Epithelial cell of prostate (primary cell): ENCODE measurements at regions not wholly inside any gene's neighbourhood (a gene's known extent, or its start where the extent isn't known, plus 50 kb on each side); places are given as distances from the start of the nearest gene placed in this dataset.
A peak's percentile ranks its signal among the peaks of the same experiment; 100 is the strongest.
"Not testable (repeated sequence)": the region's sequence is repeated elsewhere in the genome, so short reads cannot be mapped to it uniquely, and the experiment has no call there.

Experiments used
- DNase-seq: peaks from one replicate; pipeline ENCODE4 v3.0.0-alpha.2; 2011; ENCODE audit warnings: low read depth, low spot score
- H3K27ac ChIP-seq: fragments of 450-650 bp; 2 replicates; pipeline ENCODE4 v1.5.1; 2017; ENCODE audit warnings: mild to moderate bottlenecking

DNA sequence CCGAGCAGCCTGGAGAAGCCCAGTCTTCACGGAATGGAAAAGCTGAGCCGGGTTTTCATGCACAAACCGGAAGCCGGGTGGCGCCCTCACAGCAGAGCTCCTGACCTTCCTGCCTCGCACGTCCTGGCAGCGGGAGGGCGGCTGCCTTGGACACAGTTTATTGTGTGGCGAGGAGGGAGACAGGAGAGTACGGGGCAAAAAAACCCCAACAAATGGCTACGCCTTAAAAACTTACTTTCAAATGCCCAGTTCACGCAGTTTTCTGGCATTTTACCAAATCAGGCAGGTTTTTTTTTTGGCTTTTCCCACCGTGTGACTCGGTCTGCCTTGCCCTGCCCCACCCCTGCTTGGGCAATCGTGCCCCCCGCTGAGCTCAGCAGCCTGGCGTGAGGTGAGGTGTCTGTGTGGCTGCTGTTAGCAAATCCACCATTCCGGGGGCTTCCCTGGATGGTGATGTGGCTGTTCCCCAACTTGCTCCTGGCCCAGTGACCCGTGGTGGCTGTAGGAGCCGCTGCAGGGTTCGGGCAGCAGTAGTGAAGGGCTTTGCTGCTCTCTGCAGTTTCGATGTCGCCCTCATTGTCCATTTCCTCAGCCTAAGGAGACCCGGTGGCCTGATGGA lies 187.1 kb upstream of the SULF2 start:
- not testable (repeated sequence) for DNase-seq, H3K27ac ChIP-seq

DNA sequence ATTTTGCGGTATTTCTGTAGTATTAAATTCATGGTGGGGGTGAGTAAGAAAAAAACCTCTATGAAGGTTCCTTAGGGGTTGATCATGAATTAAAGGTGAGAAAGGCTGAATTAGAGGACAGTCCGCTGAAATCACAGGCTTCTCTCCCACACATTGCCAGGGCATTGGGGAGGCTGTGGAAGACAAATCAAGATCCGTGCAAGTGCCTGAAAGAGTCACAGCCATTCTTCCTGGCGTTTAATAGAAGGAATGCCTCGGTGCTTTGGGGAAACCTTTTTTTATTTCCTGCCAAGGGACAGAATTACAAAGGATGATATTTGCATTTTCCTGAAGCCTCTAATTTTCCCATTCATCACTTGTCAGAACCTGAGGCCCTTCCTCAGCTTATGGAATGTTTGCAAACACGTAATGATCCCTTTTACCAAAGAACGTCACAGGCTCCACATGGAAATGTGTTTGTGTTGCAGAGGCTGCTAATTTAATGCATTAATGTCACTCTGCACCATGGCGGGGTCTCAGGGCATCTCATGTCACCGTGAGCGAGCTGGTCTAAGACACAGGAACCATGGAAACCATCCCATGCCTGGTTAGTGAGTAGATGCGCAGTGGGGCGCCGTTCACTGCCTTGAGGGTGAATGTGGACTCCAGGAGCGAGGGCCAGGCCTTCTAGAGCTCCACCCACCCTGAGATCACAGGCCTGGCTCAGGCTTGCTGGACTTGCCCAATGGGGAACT lies 185.9 kb upstream of the SULF2 start:
- DNase-seq, result no peak
- no peak overlapping the region for H3K27ac ChIP-seq

DNA sequence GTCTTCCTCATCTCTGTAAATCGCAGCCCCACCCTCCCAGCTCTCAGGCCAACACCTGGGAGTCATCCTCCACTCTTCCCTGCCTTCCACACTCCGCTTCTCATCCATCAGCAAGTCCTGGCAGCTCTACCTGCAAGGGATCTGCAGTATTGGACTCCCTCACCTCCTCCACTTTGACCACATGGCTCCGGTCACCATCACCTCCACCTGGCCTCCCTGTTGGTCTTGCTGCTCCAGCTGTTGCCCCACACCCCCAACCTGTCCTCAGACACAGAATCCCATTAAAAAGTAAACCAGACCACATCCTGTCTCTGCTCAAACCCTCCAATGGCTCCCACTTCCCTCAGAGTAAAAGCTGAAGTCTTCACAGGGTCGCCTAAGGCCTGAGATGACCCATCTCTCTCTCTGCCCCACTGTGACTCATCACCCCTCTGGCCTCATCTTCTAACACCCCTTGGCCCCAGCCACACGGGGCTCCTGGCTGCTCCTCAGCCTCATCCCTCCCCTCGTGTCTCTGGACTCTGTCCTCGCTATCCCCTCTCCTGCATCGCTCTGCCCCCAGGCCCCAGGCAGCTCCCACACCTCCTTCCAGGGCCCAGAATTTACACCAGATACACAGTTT lies 185.1 kb upstream of the SULF2 start:
- no peak overlapping the region for H3K27ac ChIP-seq
- no peak for DNase-seq

DNA sequence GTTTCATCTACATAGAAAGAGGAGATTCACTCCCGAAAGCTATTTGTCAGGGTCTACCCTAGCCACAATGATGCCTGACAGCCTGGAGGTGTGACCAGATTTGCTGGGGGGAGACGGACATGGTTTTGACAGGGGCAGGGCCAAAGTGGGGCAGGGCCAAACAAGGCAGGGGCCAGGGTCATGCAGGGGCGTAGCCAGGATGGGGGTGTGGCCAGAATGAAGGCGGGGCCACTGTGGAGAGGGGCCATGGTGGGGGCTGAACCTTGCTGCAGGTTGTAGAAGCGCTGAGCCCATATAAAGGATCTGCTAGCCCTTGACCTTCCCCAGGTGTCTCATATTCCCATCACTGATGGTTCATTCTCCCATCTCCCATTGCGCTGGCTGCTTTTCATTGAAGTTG lies 184.1 kb upstream of the SULF2 start:
- DNase-seq, result no peak
- H3K27ac ChIP-seq, result no peak overlapping the region

DNA sequence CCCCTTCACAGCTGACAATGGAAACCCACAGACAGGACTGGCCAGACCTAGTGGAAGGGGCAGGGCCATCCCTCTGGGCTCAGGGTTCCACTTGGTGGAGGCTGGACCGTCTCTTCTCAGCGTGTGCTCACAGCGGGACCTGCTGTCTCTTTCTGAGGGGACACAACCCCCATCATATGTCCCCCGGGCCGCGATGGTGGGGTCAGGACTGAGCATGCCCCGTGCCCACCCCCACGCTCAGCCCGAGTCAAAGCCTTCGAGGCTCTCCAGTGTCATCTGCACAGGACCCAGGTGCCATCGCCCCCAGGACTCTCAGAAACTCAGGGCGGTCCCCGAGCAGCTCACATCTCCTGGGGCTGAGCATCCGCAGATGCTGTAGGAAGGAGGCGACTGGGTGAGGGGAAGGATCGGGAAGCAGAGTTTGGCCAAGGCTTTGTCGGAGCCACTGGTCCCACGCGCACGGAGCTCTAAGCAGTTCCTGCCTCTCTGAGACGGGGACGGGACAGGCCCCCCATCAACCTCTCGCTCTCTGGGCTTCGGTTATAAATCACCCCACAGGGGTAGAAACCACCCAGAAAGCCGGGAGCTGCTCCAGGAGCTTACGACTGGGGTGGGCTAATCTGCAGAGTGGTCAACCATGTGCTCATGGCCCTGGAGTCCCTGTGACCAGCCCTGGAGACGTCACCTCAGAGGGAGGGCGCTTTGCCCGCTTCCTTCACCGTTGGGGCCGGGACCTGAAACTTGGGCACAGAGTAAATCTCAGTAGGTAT lies 183.4 kb upstream of the SULF2 start:
- no peak for DNase-seq
- H3K27ac ChIP-seq, result no peak overlapping the region

DNA sequence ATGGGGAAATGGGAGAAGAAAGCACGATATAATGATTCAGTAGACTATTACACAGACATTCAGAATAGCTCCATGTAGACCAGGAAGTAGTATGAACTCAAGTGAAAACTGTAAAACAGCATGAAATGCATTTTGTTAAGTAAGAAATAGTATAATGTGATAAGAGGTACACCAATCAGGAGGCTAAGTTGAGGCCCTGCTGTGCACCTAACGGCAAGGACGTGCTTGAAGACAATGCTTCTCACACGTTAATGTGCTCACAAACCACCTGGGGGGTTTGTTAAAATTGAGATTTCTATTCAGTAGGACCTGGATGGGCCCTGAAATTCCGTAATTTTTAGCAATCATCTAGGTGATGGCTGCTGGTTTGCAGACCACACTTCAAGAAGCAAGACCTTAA lies 178.9 kb upstream of the SULF2 start:
- H3K27ac ChIP-seq, result no peak overlapping the region
- no peak for DNase-seq

DNA sequence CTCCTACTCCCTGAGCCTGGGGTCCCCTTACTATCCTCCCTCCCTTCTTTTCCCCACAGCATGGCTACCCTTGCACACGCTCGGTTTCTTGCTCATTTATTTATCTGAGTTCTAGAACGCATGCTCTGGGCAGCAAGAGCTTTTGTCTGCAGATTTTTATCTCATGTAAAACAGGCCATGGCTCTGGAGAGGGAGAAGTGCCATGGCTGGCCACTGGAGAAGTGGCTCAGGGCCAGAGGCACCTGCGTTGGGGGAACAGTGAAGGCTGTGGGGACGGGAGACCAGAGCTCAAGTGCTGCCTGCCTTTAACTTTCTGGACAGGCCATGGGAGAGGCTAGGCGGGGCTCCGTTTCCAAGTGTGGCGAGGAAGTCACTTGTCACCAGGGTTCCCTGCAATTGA lies 177.7 kb upstream of the SULF2 start:
- no peak overlapping the region for H3K27ac ChIP-seq
- DNase-seq, result no peak

DNA sequence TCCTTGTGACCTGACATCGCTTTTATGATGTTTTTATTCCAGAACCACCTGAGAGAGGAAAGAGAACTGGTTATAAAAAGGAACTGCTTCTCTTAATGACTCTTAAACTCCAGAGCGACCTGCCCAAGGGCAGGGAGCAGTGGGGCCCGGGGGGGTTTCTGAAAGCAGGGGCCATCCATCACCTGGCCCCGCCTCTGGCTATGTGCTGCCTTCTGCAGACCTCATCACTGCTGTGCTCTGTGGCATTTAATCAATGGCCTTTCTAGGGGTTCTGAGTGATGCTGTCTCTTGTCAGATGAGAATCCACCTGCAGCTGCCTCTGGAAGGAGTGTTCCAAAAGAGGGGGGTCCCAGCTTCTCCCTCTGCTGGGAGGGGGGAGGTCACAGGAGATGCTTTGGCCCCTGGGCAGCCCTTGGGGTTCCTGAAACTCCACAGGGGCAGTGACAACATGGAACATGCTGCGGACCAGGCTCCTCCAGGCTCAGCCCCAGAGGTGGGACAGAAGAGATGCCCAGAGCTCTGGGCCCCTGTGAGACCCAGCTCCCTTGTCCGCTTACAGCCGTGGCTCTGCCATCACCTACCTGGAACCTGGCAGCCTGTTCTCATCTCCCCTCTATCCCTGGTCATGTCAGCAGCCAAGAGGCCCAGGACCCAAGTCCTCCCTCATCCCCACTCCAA lies 177.1 kb upstream of the SULF2 start:
- DNase-seq, result no peak
- H3K27ac ChIP-seq, result no peak overlapping the region

DNA sequence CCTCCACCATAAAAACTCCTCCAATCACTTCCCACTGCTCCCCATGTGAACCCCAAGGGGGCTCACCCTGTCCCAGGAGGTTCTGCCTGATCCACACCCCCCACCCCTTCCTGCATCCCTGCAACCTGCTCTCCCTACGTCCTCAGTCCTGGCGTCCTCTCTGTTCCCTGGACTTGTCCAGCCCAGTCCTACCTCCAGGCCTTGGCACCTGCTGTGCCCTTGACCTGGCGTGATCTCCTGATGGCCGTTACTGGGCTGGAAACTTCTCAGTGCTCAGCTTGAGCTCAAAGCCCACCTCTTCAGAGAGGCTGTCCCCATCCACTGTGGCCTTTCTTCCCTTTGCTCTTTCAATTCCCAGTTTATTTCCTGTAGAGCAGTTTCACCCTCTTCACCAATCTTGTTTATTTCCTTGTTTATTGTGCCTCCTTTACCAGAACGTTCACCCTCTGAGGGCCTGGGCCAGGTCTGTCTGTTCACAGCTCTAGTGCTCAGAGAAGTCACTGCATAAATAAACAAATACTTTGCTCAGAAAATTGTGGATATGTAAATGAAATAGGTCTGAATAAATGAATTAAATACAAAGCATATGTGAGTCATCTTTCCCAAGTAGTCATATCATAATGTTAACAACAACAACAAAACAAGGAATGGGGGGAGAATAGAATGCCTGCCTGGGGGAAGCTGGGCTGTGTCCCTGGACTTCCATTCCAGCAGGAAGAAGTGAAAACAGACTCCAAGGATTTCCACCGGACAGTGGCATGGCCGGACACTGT lies 175.7 kb upstream of the SULF2 start:
- no peak for DNase-seq
- H3K27ac ChIP-seq, result no peak overlapping the region

DNA sequence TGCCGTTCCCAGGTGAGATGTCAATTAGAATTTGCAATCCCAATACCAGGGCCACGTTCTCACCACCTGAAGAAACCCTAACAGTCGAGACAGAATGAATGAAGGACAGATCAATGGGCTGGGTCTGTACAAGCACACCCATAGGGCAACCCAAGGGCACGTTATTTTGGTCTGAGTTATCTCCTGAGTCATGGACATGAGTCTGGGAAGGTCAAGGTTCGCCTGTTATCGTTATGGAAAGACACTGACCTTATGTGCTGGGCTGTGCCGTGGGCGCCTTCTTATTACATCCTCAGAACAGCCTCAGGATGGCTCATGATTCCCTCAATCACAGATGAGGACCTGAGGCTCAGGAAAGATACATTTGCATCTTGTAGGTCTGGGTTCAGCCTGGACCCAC lies 175.0 kb upstream of the SULF2 start:
- no peak overlapping the region for H3K27ac ChIP-seq

DNA sequence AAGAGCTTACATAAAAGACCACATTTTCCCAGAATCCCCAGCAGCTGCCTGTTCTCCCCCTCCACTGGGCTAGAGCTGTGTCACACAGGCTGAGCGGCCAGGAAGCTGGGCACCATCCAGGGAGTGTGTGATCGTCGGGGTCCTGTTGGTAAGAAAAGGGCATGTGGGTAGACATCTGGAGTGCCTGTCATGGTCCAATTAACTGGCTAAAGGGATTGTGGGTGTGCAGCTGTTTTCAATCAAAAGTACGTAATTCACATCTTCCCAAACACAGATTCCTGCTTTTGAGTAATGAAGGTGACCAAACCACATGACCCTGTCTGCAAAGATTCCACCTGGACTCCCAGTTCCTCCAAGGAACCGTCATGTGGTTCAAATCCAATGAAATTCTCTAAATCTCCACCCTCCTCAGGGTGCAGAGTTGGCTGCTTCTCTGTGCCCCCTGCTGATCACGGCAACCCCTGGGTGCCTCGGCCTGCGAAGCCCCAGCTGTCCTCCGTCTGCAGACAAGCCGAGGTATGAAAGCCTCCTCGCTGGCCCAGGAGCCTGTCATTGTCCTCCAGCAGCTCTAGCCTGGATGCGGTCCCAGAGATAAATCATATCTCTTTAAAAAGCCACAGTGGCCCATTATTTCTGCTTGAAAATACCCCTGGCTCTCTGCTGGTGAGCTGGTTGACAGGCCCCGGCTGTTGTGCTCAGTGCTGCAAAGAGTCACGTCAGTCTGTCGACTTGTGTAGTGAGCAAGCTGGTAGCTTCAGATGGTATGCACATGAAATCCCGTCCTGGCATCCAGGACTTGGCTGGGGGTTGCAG lies 172.9 kb upstream of the SULF2 start:
- not testable (repeated sequence) for DNase-seq, H3K27ac ChIP-seq

More for the DNA sequence above, 175.0 kb upstream of the SULF2 start:
- DNase-seq, result no peak

DNA sequence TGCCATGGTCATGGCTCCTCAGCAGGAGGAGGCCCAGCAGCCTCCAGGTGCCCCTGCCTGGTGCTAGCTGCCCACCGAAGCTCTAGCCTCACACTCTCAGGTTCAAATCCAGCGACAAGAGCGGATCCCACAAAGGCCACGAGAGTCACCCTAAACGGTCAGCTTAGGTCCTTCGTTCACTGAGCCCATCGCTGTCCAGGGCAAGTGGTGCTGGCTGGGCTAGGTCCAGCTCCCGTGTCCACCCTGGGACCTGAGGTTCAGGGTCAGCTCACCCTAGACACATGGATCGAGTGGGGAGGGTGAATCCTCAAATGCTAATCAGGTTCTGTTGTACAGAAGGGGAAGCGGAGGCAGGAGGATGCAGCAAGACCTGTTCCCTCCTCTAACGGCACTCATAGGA lies 171.9 kb upstream of the SULF2 start:
- no peak overlapping the region for H3K27ac ChIP-seq
- no peak for DNase-seq

DNA sequence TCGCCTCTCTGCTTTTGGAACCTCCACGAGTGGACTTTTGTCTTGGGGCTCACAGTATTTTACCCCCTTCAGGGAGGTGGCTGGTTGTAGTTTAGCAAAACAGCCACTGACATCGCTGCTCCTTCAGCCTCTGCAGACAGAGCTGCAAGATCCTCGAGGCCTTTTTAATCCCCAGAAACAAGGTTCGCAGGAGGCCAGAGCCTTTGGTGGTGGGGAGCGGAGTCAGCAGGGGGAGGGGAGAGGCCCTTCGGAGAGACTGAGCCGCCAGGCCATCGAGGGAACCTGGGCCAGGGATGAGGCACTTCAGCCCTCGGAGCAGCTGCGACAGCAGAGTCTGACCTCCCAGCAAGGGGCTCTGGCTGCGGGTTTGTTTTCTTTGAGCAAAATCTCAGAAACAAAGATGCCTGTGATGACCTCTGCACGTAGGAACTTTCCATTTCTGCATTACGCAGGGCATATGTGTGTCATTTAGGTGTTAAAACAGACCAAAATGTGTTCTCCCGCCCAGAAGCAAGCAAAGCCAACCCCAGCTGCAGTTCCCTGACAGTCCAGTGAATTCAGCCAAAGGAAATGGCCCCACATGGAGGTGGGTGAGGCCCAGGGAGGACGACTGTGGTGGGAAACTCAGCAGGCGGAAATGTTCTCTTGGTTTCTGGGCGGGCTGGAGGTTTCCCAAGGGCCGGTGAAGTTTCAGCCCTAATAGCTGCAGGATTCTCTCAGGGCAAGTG lies 171.2 kb upstream of the SULF2 start:
- DNase-seq, result no peak
- no peak overlapping the region for H3K27ac ChIP-seq

DNA sequence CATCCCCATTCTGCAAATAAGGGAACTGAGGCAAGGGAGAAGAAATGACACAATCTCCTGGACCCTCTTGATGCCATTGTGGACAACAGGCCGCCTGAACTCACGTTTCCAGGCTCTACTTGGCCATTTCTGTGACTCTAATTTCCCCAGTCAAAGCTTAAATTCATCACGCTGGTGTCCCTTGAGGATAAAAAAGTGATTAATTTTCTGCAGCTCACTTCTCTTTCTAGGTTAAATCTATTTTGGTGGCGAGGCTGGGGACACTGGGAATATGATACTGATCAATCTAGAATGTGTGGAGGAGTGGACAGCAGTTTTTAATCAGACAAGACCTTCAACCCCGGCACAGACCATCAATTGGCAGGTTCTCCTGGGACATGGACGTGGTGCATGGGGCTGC lies 168.2 kb upstream of the SULF2 start:
- DNase-seq, result no peak
- no peak overlapping the region for H3K27ac ChIP-seq

DNA sequence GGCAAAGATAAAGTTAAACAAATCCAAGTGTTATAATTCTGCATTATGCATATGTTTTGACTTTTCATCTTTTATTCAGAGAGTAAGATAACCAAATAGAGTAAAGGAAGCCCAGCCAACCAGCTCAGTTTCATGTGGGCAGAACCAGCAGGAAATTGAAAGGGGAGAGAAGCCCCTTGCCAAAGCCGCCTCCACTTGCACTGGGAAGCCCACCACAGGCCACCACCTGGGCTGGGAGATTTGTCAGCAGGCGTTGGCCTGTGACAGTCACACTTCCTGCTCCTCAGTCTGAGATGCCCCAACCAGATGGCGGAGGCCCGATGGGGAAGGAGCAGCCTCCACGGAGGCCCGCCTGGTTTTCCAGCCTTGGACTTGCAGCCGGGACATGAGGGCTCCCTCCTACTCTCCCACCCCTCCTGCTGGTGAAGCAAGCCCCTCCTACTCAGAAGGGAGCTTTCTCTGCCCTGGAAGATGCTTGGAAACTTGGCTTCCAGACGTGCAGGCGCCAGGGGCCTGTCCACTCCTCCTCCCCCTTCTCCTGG lies 166.8 kb upstream of the SULF2 start:
- no peak for DNase-seq
- peak overlapping the region; percentile 63 for H3K27ac ChIP-seq

DNA sequence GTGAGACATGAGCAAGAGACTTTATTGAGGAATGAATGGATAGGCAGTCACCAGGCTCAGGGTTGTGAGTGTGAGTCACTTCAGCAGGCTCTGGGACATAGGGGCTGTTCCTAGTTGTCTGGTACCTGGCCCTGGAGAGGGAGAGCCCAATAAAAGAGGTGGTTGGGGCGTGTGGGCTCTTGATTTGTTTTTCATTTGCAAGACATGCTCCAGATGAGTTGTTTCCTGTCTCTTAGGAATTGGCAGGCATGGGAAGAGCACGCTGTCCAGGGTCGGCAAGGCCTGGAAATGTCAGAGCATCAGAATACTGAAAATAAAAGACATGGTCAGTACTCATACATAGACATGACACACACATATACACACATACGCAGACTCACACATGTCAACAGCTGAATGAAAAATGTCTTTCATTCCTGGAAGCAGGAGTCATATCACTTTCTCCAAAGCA lies 166.3 kb upstream of the SULF2 start:
- peak overlapping the region; percentile 63 for H3K27ac ChIP-seq
- DNase-seq, result peak; percentile 58

DNA sequence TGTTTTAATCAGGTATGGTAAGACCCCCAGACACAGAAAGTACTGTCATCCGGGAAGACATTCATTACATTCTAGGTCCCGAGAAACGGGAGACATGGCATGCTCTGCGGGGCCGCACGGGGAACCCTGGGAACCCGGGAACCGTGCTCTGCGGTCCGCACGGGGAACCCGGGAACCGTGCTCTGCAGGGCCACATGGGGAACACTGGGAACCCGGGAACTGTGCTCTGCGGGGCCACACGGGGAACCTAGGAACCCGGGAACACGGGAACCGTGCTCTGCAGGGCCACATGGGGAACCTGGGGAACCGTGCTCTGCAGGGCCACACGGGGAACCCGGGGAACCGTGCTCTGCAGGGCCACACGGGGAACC lies 165.6 kb upstream of the SULF2 start:
- H3K27ac ChIP-seq, result peak overlapping the region; percentile 63
- no peak for DNase-seq
